ENCODE measurements at regions not wholly inside any gene's neighbourhood (a gene's known extent, or its start where the extent isn't known, plus 50 kb on each side); places are given as distances from the start of the nearest gene placed in this dataset.

GRCh38 chrX:149221230-149221629 lies 283.9 kb downstream of the IDS start:
- TF ChIP-seq, protein P1, sequence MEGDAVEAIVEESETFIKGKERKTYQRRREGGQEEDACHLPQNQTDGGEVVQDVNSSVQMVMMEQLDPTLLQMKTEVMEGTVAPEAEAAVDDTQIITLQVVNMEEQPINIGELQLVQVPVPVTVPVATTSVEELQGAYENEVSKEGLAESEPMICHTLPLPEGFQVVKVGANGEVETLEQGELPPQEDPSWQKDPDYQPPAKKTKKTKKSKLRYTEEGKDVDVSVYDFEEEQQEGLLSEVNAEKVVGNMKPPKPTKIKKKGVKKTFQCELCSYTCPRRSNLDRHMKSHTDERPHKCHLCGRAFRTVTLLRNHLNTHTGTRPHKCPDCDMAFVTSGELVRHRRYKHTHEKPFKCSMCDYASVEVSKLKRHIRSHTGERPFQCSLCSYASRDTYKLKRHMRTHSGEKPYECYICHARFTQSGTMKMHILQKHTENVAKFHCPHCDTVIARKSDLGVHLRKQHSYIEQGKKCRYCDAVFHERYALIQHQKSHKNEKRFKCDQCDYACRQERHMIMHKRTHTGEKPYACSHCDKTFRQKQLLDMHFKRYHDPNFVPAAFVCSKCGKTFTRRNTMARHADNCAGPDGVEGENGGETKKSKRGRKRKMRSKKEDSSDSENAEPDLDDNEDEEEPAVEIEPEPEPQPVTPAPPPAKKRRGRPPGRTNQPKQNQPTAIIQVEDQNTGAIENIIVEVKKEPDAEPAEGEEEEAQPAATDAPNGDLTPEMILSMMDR (IDR thresholded peaks at IDR 0.05): no peak
- no peak for TF ChIP-seq POLR2A (IDR thresholded peaks at IDR 0.05)
